ENCODE measurements at regions not wholly inside any gene's neighbourhood (a gene's known extent, or its start where the extent isn't known, plus 50 kb on each side); places are given as distances from the start of the nearest gene placed in this dataset.

- no peaks in the 10 kb centered on the region for H3K4me1 Mint-ChIP-seq (ENCODE audit: low read depth)
- intact Hi-C loops (cut with micrococcal nuclease), result no loop called here
- no peaks in the 10 kb centered on the region for H3K36me3 Mint-ChIP-seq (ENCODE audit: low read depth)
- peaks cover 9% of the 10 kb centered on the region for H3K9me3 Mint-ChIP-seq
- H3K27ac Mint-ChIP-seq, result no peak overlapping the region
- H3K4me3 Mint-ChIP-seq, result no peak overlapping the region
- peaks cover 2% of the 10 kb centered on the region for H3K27me3 Mint-ChIP-seq
Measured at GRCh38 chr16:55214974-55215494, 109.0 kb upstream of the IRX6 start.

- Mint-ChIP-seq H3K9me3 (peaks cover 9% of the 10 kb centered on the region), H3K36me3 (ENCODE audit: low read depth) (no peaks in the 10 kb centered on the region), H3K27me3 (peaks cover 2% of the 10 kb centered on the region), H3K27ac (no peak overlapping the region), H3K4me1 (ENCODE audit: low read depth) (no peaks in the 10 kb centered on the region), H3K4me3 (no peak overlapping the region)
- intact Hi-C loops (cut with micrococcal nuclease), result no loop called here
Measured at GRCh38 chr16:55217392-55217791, 106.6 kb upstream of the IRX6 start.

- Mint-ChIP-seq H3K9me3 (peaks cover 16% of the 10 kb centered on the region), H3K36me3 (ENCODE audit: low read depth) (no peaks in the 10 kb centered on the region), H3K27me3 (peaks cover 2% of the 10 kb centered on the region), H3K4me1 (ENCODE audit: low read depth) (no peaks in the 10 kb centered on the region), H3K4me3 (no peak overlapping the region), H3K27ac (no peak overlapping the region)
- intact Hi-C loops (cut with micrococcal nuclease), result no loop called here
Measured at GRCh38 chr16:55221836-55222235, 102.2 kb upstream of the IRX6 start.

GRCh38 chr16:55222486-55222885, 101.5 kb upstream of the IRX6 start:
- H3K27me3 Mint-ChIP-seq, result peaks cover 2% of the 10 kb centered on the region
- no peaks in the 10 kb centered on the region for H3K4me1 Mint-ChIP-seq (ENCODE audit: low read depth)
- H3K36me3 Mint-ChIP-seq (ENCODE audit: low read depth), result no peaks in the 10 kb centered on the region
- no peak overlapping the region for H3K4me3 Mint-ChIP-seq
- intact Hi-C loops (cut with micrococcal nuclease), result no loop called here
- H3K27ac Mint-ChIP-seq, result no peak overlapping the region
- H3K9me3 Mint-ChIP-seq, result peaks cover 16% of the 10 kb centered on the region

- H3K9me3 Mint-ChIP-seq, result peaks cover 16% of the 10 kb centered on the region
- intact Hi-C loops (cut with micrococcal nuclease), result no loop called here
- peaks cover 5% of the 10 kb centered on the region for H3K27me3 Mint-ChIP-seq
- H3K4me3 Mint-ChIP-seq, result no peak overlapping the region
- H3K27ac Mint-ChIP-seq, result no peak overlapping the region
- no peaks in the 10 kb centered on the region for H3K36me3 Mint-ChIP-seq (ENCODE audit: low read depth)
- H3K4me1 Mint-ChIP-seq (ENCODE audit: low read depth), result no peaks in the 10 kb centered on the region
Measured at GRCh38 chr16:55225972-55226542, 97.9 kb upstream of the IRX6 start.

GRCh38 chr16:55232822-55233221, 91.2 kb upstream of the IRX6 start:
- Mint-ChIP-seq H3K4me1 (ENCODE audit: low read depth) (no peaks in the 10 kb centered on the region), H3K36me3 (ENCODE audit: low read depth) (no peaks in the 10 kb centered on the region), H3K9me3 (no peaks in the 10 kb centered on the region), H3K4me3 (no peak overlapping the region), H3K27ac (no peak overlapping the region), H3K27me3 (peaks cover 15% of the 10 kb centered on the region)
- intact Hi-C loops (cut with micrococcal nuclease), result no loop called here

GRCh38 chr16:55233464-55233863, 90.5 kb upstream of the IRX6 start:
- peaks cover 15% of the 10 kb centered on the region for H3K27me3 Mint-ChIP-seq
- no peak overlapping the region for H3K27ac Mint-ChIP-seq
- no peaks in the 10 kb centered on the region for H3K9me3 Mint-ChIP-seq
- no peaks in the 10 kb centered on the region for H3K36me3 Mint-ChIP-seq (ENCODE audit: low read depth)
- intact Hi-C loops (cut with micrococcal nuclease), result no loop called here
- H3K4me3 Mint-ChIP-seq, result no peak overlapping the region
- no peaks in the 10 kb centered on the region for H3K4me1 Mint-ChIP-seq (ENCODE audit: low read depth)

- Mint-ChIP-seq H3K27me3 (peaks cover 12% of the 10 kb centered on the region), H3K36me3 (ENCODE audit: low read depth) (no peaks in the 10 kb centered on the region), H3K4me3 (no peak overlapping the region), H3K9me3 (no peaks in the 10 kb centered on the region), H3K4me1 (ENCODE audit: low read depth) (no peaks in the 10 kb centered on the region), H3K27ac (no peak overlapping the region)
- intact Hi-C loops (cut with micrococcal nuclease), result no loop called here
Measured at GRCh38 chr16:55236655-55237054, 87.3 kb upstream of the IRX6 start.

- no peaks in the 10 kb centered on the region for H3K9me3 Mint-ChIP-seq
- H3K27ac Mint-ChIP-seq, result no peak overlapping the region
- intact Hi-C loops (cut with micrococcal nuclease), result no loop called here
- no peak overlapping the region for H3K4me3 Mint-ChIP-seq
- H3K4me1 Mint-ChIP-seq (ENCODE audit: low read depth), result no peaks in the 10 kb centered on the region
- no peaks in the 10 kb centered on the region for H3K36me3 Mint-ChIP-seq (ENCODE audit: low read depth)
- H3K27me3 Mint-ChIP-seq, result peaks cover 11% of the 10 kb centered on the region
Measured at GRCh38 chr16:55239723-55240122, 84.3 kb upstream of the IRX6 start.

- Mint-ChIP-seq H3K27ac (no peak overlapping the region), H3K36me3 (ENCODE audit: low read depth) (no peaks in the 10 kb centered on the region), H3K27me3 (peaks cover 11% of the 10 kb centered on the region)
Measured at GRCh38 chr16:55240888-55241287, 83.1 kb upstream of the IRX6 start.

GRCh38 chr16:55242667-55243066, 81.3 kb upstream of the IRX6 start:
- intact Hi-C loops (cut with micrococcal nuclease), result no loop called here
- H3K27me3 Mint-ChIP-seq, result peaks cover 7% of the 10 kb centered on the region
- H3K4me3 Mint-ChIP-seq, result no peak overlapping the region
- H3K27ac Mint-ChIP-seq, result no peak overlapping the region
- H3K4me1 Mint-ChIP-seq (ENCODE audit: low read depth), result no peaks in the 10 kb centered on the region
- no peaks in the 10 kb centered on the region for H3K36me3 Mint-ChIP-seq (ENCODE audit: low read depth)
- H3K9me3 Mint-ChIP-seq, result no peaks in the 10 kb centered on the region

More at GRCh38 chr16:55240888-55241287, 83.1 kb upstream of the IRX6 start:
- H3K4me1 Mint-ChIP-seq (ENCODE audit: low read depth), result no peaks in the 10 kb centered on the region
- H3K9me3 Mint-ChIP-seq, result no peaks in the 10 kb centered on the region
- no peak overlapping the region for H3K4me3 Mint-ChIP-seq
- intact Hi-C loops (cut with micrococcal nuclease), result no loop called here

GRCh38 chr16:55248058-55248457, 75.9 kb upstream of the IRX6 start:
- no peaks in the 10 kb centered on the region for H3K36me3 Mint-ChIP-seq (ENCODE audit: low read depth)
- no peak overlapping the region for H3K27ac Mint-ChIP-seq
- intact Hi-C loops (cut with micrococcal nuclease), result no loop called here
- H3K4me1 Mint-ChIP-seq (ENCODE audit: low read depth), result no peaks in the 10 kb centered on the region
- no peaks in the 10 kb centered on the region for H3K9me3 Mint-ChIP-seq
- no peak overlapping the region for H3K4me3 Mint-ChIP-seq
- peaks cover 10% of the 10 kb centered on the region for H3K27me3 Mint-ChIP-seq

GRCh38 chr16:55248494-55248893, 75.5 kb upstream of the IRX6 start:
- Mint-ChIP-seq H3K27me3 (peaks cover 10% of the 10 kb centered on the region), H3K4me3 (no peak overlapping the region), H3K36me3 (ENCODE audit: low read depth) (no peaks in the 10 kb centered on the region), H3K4me1 (ENCODE audit: low read depth) (no peaks in the 10 kb centered on the region), H3K27ac (no peak overlapping the region), H3K9me3 (no peaks in the 10 kb centered on the region)
- intact Hi-C loops (cut with micrococcal nuclease), result no loop called here

- Mint-ChIP-seq H3K27ac (no peak overlapping the region), H3K36me3 (ENCODE audit: low read depth) (no peaks in the 10 kb centered on the region), H3K27me3 (peaks cover 14% of the 10 kb centered on the region), H3K4me1 (ENCODE audit: low read depth) (no peaks in the 10 kb centered on the region), H3K9me3 (no peaks in the 10 kb centered on the region), H3K4me3 (no peak overlapping the region)
- intact Hi-C loops (cut with micrococcal nuclease), result no loop called here
Measured at GRCh38 chr16:55249361-55249760, 74.6 kb upstream of the IRX6 start.

- Mint-ChIP-seq H3K27ac (no peak overlapping the region), H3K27me3 (peaks cover 14% of the 10 kb centered on the region), H3K4me1 (ENCODE audit: low read depth) (no peaks in the 10 kb centered on the region), H3K9me3 (no peaks in the 10 kb centered on the region), H3K36me3 (ENCODE audit: low read depth) (no peaks in the 10 kb centered on the region), H3K4me3 (no peak overlapping the region)
- intact Hi-C loops (cut with micrococcal nuclease), result no loop called here
Measured at GRCh38 chr16:55249936-55250335, 74.1 kb upstream of the IRX6 start.
